GM12872 (cell line): ENCODE measurements at regions not wholly inside any gene's neighbourhood (a gene's known extent, or its start where the extent isn't known, plus 50 kb on each side); places are given as distances from the start of the nearest gene placed in this dataset.

Experiments used
- CTCF ChIP-seq: IDR thresholded peaks from 3 replicates; pipeline ENCODE4 v1.5.1; 2011; ENCODE audit warnings: low read depth, mild to moderate bottlenecking, low read length, moderate library complexity; ENCODE audit not compliant: insufficient read depth

GRCh38 chr6:147716434-147716833 lies 207.9 kb downstream of the SAMD5 start:
- TF ChIP-seq CTCF, result no peak

DNA sequence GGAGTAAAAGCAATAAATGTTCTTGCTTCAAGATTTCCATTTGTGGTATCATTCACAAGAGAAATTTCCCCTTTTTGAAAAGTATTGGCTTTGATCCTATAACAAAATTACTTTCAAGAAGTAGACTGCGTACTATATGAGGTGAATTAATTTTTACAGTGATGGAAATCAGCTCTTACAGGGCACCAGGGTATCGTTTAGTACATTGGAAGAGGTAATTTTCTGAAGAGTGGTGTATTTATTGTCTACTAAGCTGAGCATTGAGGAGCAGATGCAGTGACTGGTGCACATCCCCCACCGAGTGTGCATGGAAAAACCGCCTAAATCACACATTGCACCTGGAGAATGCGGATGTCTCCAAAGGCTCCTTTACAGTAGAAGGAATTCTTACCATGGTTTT lies 209.5 kb downstream of the SAMD5 start:
- no peak for TF ChIP-seq CTCF

- no peak for TF ChIP-seq CTCF
These were observed 213.7 kb downstream of the SAMD5 start for GRCh38 chr6:147722158-147722557.

GRCh38 chr6:147724454-147724853 lies 216.0 kb downstream of the SAMD5 start:
- TF ChIP-seq CTCF, result no peak

DNA sequence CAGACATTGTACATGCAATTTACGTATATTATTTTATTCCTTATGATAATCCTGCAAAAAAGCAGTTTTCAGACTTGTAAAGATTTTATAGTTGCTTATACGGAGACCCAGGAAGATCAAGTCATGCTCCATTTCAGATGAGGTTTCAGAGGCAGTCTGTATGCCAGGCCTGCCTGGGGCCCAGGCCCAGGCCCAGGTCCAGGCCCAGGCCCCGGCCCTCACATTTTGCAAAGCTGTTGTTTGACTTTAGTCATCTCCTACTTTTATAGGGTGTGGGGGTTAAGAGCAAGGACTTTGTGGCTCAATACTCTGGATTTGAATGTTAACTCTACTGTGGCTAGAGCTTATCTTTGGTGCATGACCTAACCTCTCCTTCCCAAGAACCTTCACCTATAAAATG lies 217.9 kb downstream of the SAMD5 start:
- no peak for TF ChIP-seq CTCF

GRCh38 chr6:147728903-147729302 lies 220.4 kb downstream of the SAMD5 start:
- no peak for TF ChIP-seq CTCF

- no peak for TF ChIP-seq CTCF
These were observed 225.2 kb downstream of the SAMD5 start for GRCh38 chr6:147733686-147734085.

DNA sequence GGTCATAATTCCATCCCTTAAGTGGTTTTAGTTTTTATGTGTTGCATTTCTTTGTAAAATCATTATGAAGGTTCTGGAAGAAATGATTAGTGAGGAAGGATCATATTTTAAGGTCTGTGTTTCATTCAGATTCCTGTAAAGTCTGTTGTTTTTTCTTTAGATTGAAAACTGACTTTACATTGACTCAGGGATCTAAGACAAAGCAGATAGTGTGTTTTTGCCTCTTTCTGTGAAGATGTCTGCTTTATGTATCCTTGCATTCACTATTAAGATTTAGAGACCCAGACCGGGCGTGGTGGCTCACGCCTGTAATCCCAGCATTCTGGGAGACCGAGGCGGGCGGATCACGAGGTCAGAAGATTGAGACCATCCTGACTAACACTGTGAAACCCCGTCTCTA lies 225.7 kb downstream of the SAMD5 start:
- no peak for TF ChIP-seq CTCF
